Stimulated activated naive B cell treated with anti-CD40 and anti-IgM and Interleukin-4, amounts not matched to agents 10 μg/mL and 1 μg/mL and 100 μg/mL, for 72 hours (primary cell): ENCODE measurements at regions not wholly inside any gene's neighbourhood (a gene's known extent, or its start where the extent isn't known, plus 50 kb on each side); places are given as distances from the start of the nearest gene placed in this dataset.

ENCODE experiments used
- ATAC-seq, 2 donors: fragments of 150-1000 bp; cut with Tn5 transposase; replicated peaks; 2 replicates each; pipeline ENCODE4 v1.10.0; 2021; ENCODE audit warnings: moderate library complexity in 1 of 2
- DNase-seq: peaks from one replicate; pipeline ENCODE4 v3.0.0; 2021
- H3K27ac Mint-ChIP-seq: one replicate; pipeline ENCODE4 v1.8.0; 2022; ENCODE audit warnings: mild to moderate bottlenecking, mixed read lengths
- H3K27me3 Mint-ChIP-seq, 2 donors: one replicate each; pipeline ENCODE4 v1.8.0; 2022; ENCODE audit warnings: mixed read lengths in 2 of 2
- H3K36me3 Mint-ChIP-seq, 2 donors: one replicate each; pipeline ENCODE4 v1.8.0; 2022; ENCODE audit warnings: mixed read lengths in 2 of 2, mild to moderate bottlenecking in 1 of 2
- H3K4me1 Mint-ChIP-seq, 2 donors: one replicate each; pipeline ENCODE4 v1.8.0; 2022; ENCODE audit warnings: mixed read lengths in 2 of 2, mild to moderate bottlenecking in 1 of 2
- H3K4me3 Mint-ChIP-seq, 2 donors: one replicate each; pipeline ENCODE4 v1.8.0; 2022; ENCODE audit warnings: mild to moderate bottlenecking in 2 of 2, mixed read lengths in 2 of 2, moderate library complexity in 1 of 2
- H3K9me3 Mint-ChIP-seq, 2 donors: one replicate each; pipeline ENCODE4 v1.8.0; 2022; ENCODE audit warnings: mixed read lengths in 2 of 2, mild to moderate bottlenecking in 1 of 2

DNA sequence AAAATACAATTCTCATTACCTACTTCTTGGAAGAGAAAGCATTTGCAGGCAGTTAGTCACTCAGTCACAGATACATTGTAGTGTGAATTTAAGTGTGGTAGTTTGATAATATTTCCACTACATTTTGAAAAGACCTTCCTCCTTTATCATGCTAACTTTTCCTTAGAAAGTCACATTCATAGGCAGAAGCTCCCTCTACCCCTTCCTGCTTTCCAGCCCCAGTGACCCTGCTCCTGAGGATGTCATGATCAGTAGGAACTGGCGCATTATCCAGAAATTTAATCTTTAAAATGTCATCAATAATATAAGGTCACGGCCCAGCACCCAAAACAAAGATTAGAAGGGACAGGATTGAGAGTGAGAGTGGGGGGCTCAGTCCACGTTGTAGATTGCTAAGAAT lies 707.4 kb upstream of the STXBP6 start:
- no peak overlapping the region for H3K27ac Mint-ChIP-seq
- H3K36me3 Mint-ChIP-seq: no peaks in the 10 kb centered on the region
- peaks cover 0 to 2% of the 10 kb centered on the region in 2 donors for H3K9me3 Mint-ChIP-seq
- H3K4me3 Mint-ChIP-seq: no peak overlapping the region
- no peak for DNase-seq
- H3K27me3 Mint-ChIP-seq: no peaks in the 10 kb centered on the region
- H3K4me1 Mint-ChIP-seq: no peaks in the 10 kb centered on the region
- ATAC-seq: no peak

DNA sequence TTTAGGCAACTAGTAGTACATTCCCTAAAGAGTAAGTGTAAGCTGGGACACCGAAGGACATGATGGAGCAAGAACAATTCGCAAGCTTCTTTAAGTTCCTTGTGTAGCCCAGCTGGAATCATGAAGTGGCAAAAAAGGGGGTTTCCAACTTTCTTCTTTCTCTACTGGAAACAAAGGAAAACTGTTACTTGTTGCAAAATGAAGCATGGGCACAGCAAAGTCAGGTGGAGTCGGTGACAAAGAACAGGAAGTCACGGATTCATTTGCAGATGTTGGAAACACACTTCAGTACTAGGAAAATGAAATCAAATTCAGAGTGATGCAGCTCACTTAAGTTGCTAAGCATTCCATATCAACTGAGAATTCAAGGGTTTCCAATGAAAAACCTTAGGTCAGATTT lies 706.9 kb upstream of the STXBP6 start:
- DNase-seq: no peak
- ATAC-seq: no peak
- Mint-ChIP-seq H3K27me3 (no peaks in the 10 kb centered on the region), H3K4me3 (no peak overlapping the region), H3K27ac (no peak overlapping the region), H3K9me3 (peaks cover 0 to 2% of the 10 kb centered on the region in 2 donors), H3K36me3 (no peaks in the 10 kb centered on the region), H3K4me1 (no peaks in the 10 kb centered on the region)

DNA sequence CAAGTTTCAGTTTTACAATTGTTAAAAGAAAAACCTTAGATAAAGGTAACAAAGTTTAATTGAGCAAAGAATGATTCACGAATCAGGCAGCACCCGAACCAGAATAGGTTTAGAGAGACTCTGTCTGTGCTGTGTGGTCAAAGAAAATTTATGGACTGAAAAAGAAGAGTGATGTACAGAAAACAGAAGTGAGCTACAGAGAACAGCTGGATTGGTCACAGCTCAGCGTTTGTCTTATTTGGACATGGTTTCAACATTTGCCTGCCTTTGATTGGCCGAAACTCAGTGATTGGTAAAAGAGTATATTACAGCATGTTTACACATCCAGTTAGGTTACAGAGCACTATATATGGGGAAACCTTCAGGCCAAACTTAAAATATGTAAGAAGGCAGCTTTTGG lies 703.2 kb upstream of the STXBP6 start:
- Mint-ChIP-seq H3K4me1 (no peaks in the 10 kb centered on the region), H3K36me3 (no peaks in the 10 kb centered on the region), H3K9me3 (peaks cover 0 to 2% of the 10 kb centered on the region in 2 donors), H3K4me3 (no peak overlapping the region), H3K27ac (no peak overlapping the region), H3K27me3 (no peaks in the 10 kb centered on the region)
- ATAC-seq: no peak
- no peak for DNase-seq

DNA sequence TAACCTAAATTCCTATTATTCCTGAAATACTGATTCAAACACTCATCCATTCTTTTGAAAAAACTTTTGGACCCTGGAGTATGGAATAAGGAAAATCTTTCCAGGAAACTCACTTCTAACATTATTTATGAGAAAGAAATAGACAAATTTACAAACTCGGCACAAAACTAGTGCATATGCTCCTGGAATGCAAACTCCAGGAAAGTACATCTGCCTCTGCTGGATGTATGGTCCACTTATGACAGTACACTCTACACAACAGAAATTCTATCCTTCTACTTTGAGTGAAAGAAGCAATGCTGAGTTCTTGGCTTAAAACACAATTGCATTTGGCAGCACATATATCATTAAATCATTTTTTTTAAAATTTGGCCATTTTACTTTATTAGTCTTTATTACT lies 700.5 kb upstream of the STXBP6 start:
- DNase-seq (no peak), ATAC-seq (no peak)
- Mint-ChIP-seq H3K27ac (no peak overlapping the region), H3K4me3 (no peak overlapping the region), H3K36me3 (no peaks in the 10 kb centered on the region), H3K9me3 (peaks cover 4% of the 10 kb centered on the region in 2 donors), H3K27me3 (no peaks in the 10 kb centered on the region), H3K4me1 (no peaks in the 10 kb centered on the region)
